Ascending aorta (tissue), 2 donors: ENCODE measurements at regions not wholly inside any gene's neighbourhood (a gene's known extent, or its start where the extent isn't known, plus 50 kb on each side); places are given as distances from the start of the nearest gene placed in this dataset.

ENCODE experiments used
- DNase-seq, 2 donors: peaks; one replicate each; pipeline ENCODE4 v3.0.0-alpha.2; 2019; ENCODE audit warnings: low spot score in 2 of 2
- H3K27ac ChIP-seq, 2 donors: fragments of 200-600 bp; sonication (generic); one replicate each; pipeline ENCODE4 v1.5.1; 2016 to 2017; ENCODE audit warnings: mild to moderate bottlenecking in 1 of 2
- H3K27me3 ChIP-seq: fragments of 200-600 bp; sonication (generic); one replicate; pipeline ENCODE4 v1.5.1; 2017
- H3K36me3 ChIP-seq, 2 donors: fragments of 200-600 bp; sonication (generic); one replicate each; pipeline ENCODE4 v1.5.1; 2016
- H3K4me1 ChIP-seq, 2 donors: fragments of 200-600 bp; sonication (generic); one replicate each; pipeline ENCODE4 v1.5.1; 2016 to 2017; ENCODE audit warnings: mild to moderate bottlenecking in 1 of 2
- H3K4me3 ChIP-seq, 2 donors: fragments of 200-600 bp; sonication (generic); one replicate each; pipeline ENCODE4 v1.5.1; 2016 to 2017; ENCODE audit warnings: mild to moderate bottlenecking in 1 of 2
- H3K9me3 ChIP-seq, 2 donors: fragments of 200-600 bp; sonication (generic); one replicate each; pipeline ENCODE4 v1.5.1; 2016
- CTCF ChIP-seq, 3 experiments: fragments of 200-600 bp in 2 of 3; fragments of 450-650 bp in 1 of 3; sonication (generic) in 2 of 3; IDR thresholded peaks; one replicate each; pipeline ENCODE4 v1.5.1; 2016 to 2019; ENCODE audit warnings: antibody characterized with exemption in 3 of 3, mild to moderate bottlenecking in 1 of 3, moderate library complexity in 1 of 3
- intact Hi-C: fragments of 100-400 bp; cut with DNase I; formaldehyde crosslinking; loops from one replicate; pipeline ENCODE4 v1.15.1; 2023

DNA sequence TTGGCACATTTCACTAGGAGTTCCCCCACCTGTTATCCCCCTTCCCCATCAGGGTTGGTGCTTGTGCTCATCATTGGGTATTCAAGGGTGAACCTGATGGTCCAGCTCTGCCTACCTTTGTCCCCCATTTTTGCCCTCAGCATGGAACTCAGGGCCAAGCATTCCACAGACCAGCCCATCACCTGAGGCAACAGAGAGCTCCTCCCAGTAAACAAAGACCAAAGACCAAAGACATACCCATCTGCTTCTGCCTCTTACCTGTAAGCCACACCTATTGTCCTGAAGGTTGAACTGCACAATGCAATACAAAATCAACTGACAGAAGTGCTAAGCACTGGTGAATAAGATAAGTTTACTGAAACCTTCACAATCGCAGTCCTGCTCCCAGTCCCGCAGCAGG lies 237.5 kb downstream of the PAPSS1 start:
- no peaks in the 10 kb centered on the region for H3K27me3 ChIP-seq
- no peak for DNase-seq
- no peak overlapping the region for H3K27ac ChIP-seq
- H3K36me3 ChIP-seq = no peaks in the 10 kb centered on the region
- intact Hi-C loops = no loop called here
- H3K9me3 ChIP-seq = peaks cover 0 to 22% of the 10 kb centered on the region in 2 donors
- no peak for TF ChIP-seq CTCF (IDR thresholded peaks at IDR 0.05)
- H3K4me3 ChIP-seq = no peak overlapping the region
- H3K4me1 ChIP-seq = no peaks in the 10 kb centered on the region

- Histone ChIP-seq H3K27me3 (no peaks in the 10 kb centered on the region), H3K4me3 (no peak overlapping the region), H3K4me1 (no peaks in the 10 kb centered on the region), H3K27ac (no peak overlapping the region), H3K9me3 (peaks cover 0 to 22% of the 10 kb centered on the region in 2 donors), H3K36me3 (no peaks in the 10 kb centered on the region)
- no peak for DNase-seq
- TF ChIP-seq CTCF (IDR thresholded peaks at IDR 0.05) = no peak
- intact Hi-C loops = no loop called here
Measured at GRCh38 chr4:107478327-107478980, 241.6 kb downstream of the PAPSS1 start.

- H3K36me3 ChIP-seq = no peaks in the 10 kb centered on the region
- intact Hi-C loops = no loop called here
- no peak overlapping the region for H3K27ac ChIP-seq
- no peaks in the 10 kb centered on the region for H3K27me3 ChIP-seq
- DNase-seq = no peak
- no peaks in the 10 kb centered on the region for H3K9me3 ChIP-seq
- TF ChIP-seq CTCF (IDR thresholded peaks at IDR 0.05) = no peak
- no peaks in the 10 kb centered on the region for H3K4me1 ChIP-seq
- H3K4me3 ChIP-seq = no peak overlapping the region
Measured at GRCh38 chr4:107473126-107473525, 246.9 kb downstream of the PAPSS1 start.

- no peak overlapping the region for H3K4me3 ChIP-seq
- no peak for TF ChIP-seq CTCF (IDR thresholded peaks at IDR 0.05)
- H3K4me1 ChIP-seq = no peaks in the 10 kb centered on the region
- DNase-seq = no peak
- no peaks in the 10 kb centered on the region for H3K36me3 ChIP-seq
- H3K9me3 ChIP-seq = no peaks in the 10 kb centered on the region
- intact Hi-C loops = no loop called here
- no peaks in the 10 kb centered on the region for H3K27me3 ChIP-seq
- H3K27ac ChIP-seq = no peak overlapping the region
Measured at GRCh38 chr4:107472265-107472948, 247.6 kb downstream of the PAPSS1 start.

DNA sequence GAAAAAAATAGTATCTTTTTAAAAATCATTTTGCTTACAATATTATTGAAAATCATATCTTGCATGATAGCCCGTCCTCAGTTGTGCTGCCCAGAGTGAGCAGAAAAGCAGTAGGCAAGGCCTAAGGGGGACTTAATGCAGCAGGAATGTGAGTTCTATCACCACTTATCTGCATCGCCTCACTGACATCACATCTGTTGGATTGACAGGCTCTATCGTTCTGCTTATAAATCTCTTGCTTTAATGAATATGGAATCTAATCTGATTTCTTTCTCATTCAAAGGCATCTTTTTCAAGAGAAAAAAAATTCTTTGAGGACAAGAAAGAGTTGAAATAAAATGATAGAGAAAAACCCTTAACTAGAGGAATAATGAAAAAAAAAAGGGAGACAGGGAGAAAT lies 249.9 kb downstream of the PAPSS1 start:
- intact Hi-C loops = no loop called here
- Histone ChIP-seq H3K27ac (no peak overlapping the region), H3K27me3 (no peaks in the 10 kb centered on the region), H3K9me3 (no peaks in the 10 kb centered on the region), H3K4me1 (no peaks in the 10 kb centered on the region), H3K36me3 (no peaks in the 10 kb centered on the region), H3K4me3 (no peak overlapping the region)
- no peak for DNase-seq
- no peak for TF ChIP-seq CTCF (IDR thresholded peaks at IDR 0.05)
